ENCODE measurements at regions not wholly inside any gene's neighbourhood (a gene's known extent, or its start where the extent isn't known, plus 50 kb on each side); places are given as distances from the start of the nearest gene placed in this dataset.

- H3K27me3 ChIP-seq, result no peaks in the 10 kb centered on the region
- no peaks in the 10 kb centered on the region for H3K36me3 ChIP-seq
- H3K9me3 ChIP-seq, result no peaks in the 10 kb centered on the region
- intact Hi-C loops (cut with DNase I; ENCODE audit: low total_unique reads), result loop anchor here (1.0 kb wide), 1 partner anchor 45 kb away; no protein-coding TSS in a partner anchor
- TF ChIP-seq CTCF (IDR thresholded peaks at IDR 0.05) (no peak), EP300 (IDR thresholded peaks at IDR 0.05; ENCODE audit: low read depth) (no peak), POLR2A (IDR thresholded peaks at IDR 0.05) (no peak), POLR2AphosphoS5 (IDR thresholded peaks at IDR 0.05) (no peak)
- H3K27ac ChIP-seq, result no peak overlapping the region
- no peak overlapping the region for H3K4me3 ChIP-seq
- H3K4me1 ChIP-seq, result peaks cover 0 to 27% (median 3%) of the 10 kb centered on the region in 4 donors
- in situ Hi-C loops (cut with MboI; ENCODE audit: low pct_ligation_motif_present in 1 of 4, low pct_unique_long_range_greater_than_20kb in 1 of 4, low sequenced_read_pairs in 3 of 4), result no loop called here
- 43 to 51% methylated on average over 4 of the region's 4 CpGs for WGBS, 2 donors (ENCODE audit: low coverage in 1 of 2)
- peak; percentile 8 for DNase-seq
Measured at GRCh38 chr3:29144807-29145206, 136.1 kb upstream of the RBMS3 start.

GRCh38 chr3:29145360-29145759, 135.5 kb upstream of the RBMS3 start:
- Histone ChIP-seq H3K4me1 (peaks cover 0 to 22% (median 3%) of the 10 kb centered on the region in 4 donors), H3K36me3 (no peaks in the 10 kb centered on the region), H3K9me3 (no peaks in the 10 kb centered on the region), H3K27ac (no peak overlapping the region), H3K4me3 (no peak overlapping the region), H3K27me3 (no peaks in the 10 kb centered on the region)
- DNase-seq, result no peak
- no peak for TF ChIP-seq POLR2A (IDR thresholded peaks at IDR 0.05)
- TF ChIP-seq CTCF (IDR thresholded peaks at IDR 0.05), result no peak
- TF ChIP-seq EP300 (IDR thresholded peaks at IDR 0.05; ENCODE audit: low read depth), result no peak
- no peak for TF ChIP-seq POLR2AphosphoS5 (IDR thresholded peaks at IDR 0.05)
- in situ Hi-C loops (cut with MboI; ENCODE audit: low pct_ligation_motif_present in 1 of 4, low pct_unique_long_range_greater_than_20kb in 1 of 4, low sequenced_read_pairs in 3 of 4) (no loop called here), intact Hi-C loops (cut with DNase I; ENCODE audit: low total_unique reads) (loop anchor here (1.0 kb wide), 1 partner anchor 45 kb away; no protein-coding TSS in a partner anchor)
- WGBS, 2 donors (ENCODE audit: low coverage in 1 of 2), result 80 to 92% methylated on average over 1 of the region's 1 CpG

- H3K27me3 ChIP-seq, result no peaks in the 10 kb centered on the region
- H3K4me3 ChIP-seq, result no peak overlapping the region
- H3K9me3 ChIP-seq, result no peaks in the 10 kb centered on the region
- in situ Hi-C loops (cut with MboI; ENCODE audit: low pct_ligation_motif_present in 1 of 4, low pct_unique_long_range_greater_than_20kb in 1 of 4, low sequenced_read_pairs in 3 of 4) (no loop called here), intact Hi-C loops (cut with DNase I; ENCODE audit: low total_unique reads) (no loop called here)
- no peak for DNase-seq
- no peaks in the 10 kb centered on the region for H3K36me3 ChIP-seq
- H3K4me1 ChIP-seq, result no peaks in the 10 kb centered on the region
- no peak overlapping the region for H3K27ac ChIP-seq
- WGBS, 2 donors (ENCODE audit: low coverage in 1 of 2), result 56% methylated on average over 2 of the region's 2 CpGs; no CpG with 5 or more reads in 1 of the 2 donors
- TF ChIP-seq CTCF (IDR thresholded peaks at IDR 0.05) (no peak), EP300 (IDR thresholded peaks at IDR 0.05; ENCODE audit: low read depth) (no peak), POLR2AphosphoS5 (IDR thresholded peaks at IDR 0.05) (no peak), POLR2A (IDR thresholded peaks at IDR 0.05) (no peak)
Measured at GRCh38 chr3:29152379-29152778, 128.5 kb upstream of the RBMS3 start.

- Histone ChIP-seq H3K4me1 (no peaks in the 10 kb centered on the region), H3K36me3 (no peaks in the 10 kb centered on the region), H3K27ac (no peak overlapping the region), H3K4me3 (no peak overlapping the region), H3K27me3 (no peaks in the 10 kb centered on the region), H3K9me3 (no peaks in the 10 kb centered on the region)
- DNase-seq, result no peak
- in situ Hi-C loops (cut with MboI; ENCODE audit: low pct_ligation_motif_present in 1 of 4, low pct_unique_long_range_greater_than_20kb in 1 of 4, low sequenced_read_pairs in 3 of 4), result no loop called here
- no peak for TF ChIP-seq EP300 (IDR thresholded peaks at IDR 0.05; ENCODE audit: low read depth)
- TF ChIP-seq POLR2AphosphoS5 (IDR thresholded peaks at IDR 0.05), result no peak
- TF ChIP-seq CTCF (IDR thresholded peaks at IDR 0.05), result no peak
- no peak for TF ChIP-seq POLR2A (IDR thresholded peaks at IDR 0.05)
- 59 to 62% methylated on average over 3 of the region's 3 CpGs for WGBS, 2 donors (ENCODE audit: low coverage in 1 of 2)
- intact Hi-C loops (cut with DNase I; ENCODE audit: low total_unique reads), result no loop called here
Measured at GRCh38 chr3:29153811-29154210, 127.1 kb upstream of the RBMS3 start.

Data from transverse colon (tissue), 4 donors.